H9 (cell line): ENCODE measurements at regions not wholly inside any gene's neighbourhood (a gene's known extent, or its start where the extent isn't known, plus 50 kb on each side); places are given as distances from the start of the nearest gene placed in this dataset.

Experiments
- DNase-seq: peaks from one replicate; pipeline ENCODE4 v3.0.0-alpha.2; 2017
- H2AFZ ChIP-seq: one replicate; pipeline ENCODE4 v1.6.1; 2013; ENCODE audit warnings: mild to moderate bottlenecking, low read length, control low read depth, moderate library complexity
- H2AK5ac ChIP-seq: 2 replicates; pipeline ENCODE4 v1.6.1; 2013; ENCODE audit warnings: low read length, control low read depth, mixed read lengths; ENCODE audit not compliant: insufficient read length
- H2BK120ac ChIP-seq: one replicate; pipeline ENCODE4 v1.6.1; 2013; ENCODE audit warnings: low read depth, mild to moderate bottlenecking, low read length, control low read depth, inconsistent platforms; ENCODE audit not compliant: poor library complexity, severe bottlenecking
- H2BK12ac ChIP-seq: 2 replicates; pipeline ENCODE4 v1.6.1; 2013; ENCODE audit warnings: low read length, control low read depth, mixed read lengths, low read depth; ENCODE audit not compliant: insufficient read length
- H2BK15ac ChIP-seq: 2 replicates; pipeline ENCODE4 v1.6.1; 2013; ENCODE audit warnings: low read depth, low read length, control low read depth
- H2BK20ac ChIP-seq: one replicate; pipeline ENCODE4 v1.6.1; 2013; ENCODE audit warnings: low read depth, mild to moderate bottlenecking, low read length, control low read depth, inconsistent platforms; ENCODE audit not compliant: poor library complexity, severe bottlenecking
- H2BK5ac ChIP-seq: 2 replicates; pipeline ENCODE4 v1.6.1; 2013; ENCODE audit warnings: low read length, control low read depth, mixed read lengths; ENCODE audit not compliant: insufficient read length
- H3K14ac ChIP-seq: 2 replicates; pipeline ENCODE4 v1.6.1; 2013; ENCODE audit warnings: low read length, control low read depth; ENCODE audit not compliant: insufficient read depth
- H3K18ac ChIP-seq: 2 replicates; pipeline ENCODE4 v1.6.1; 2013; ENCODE audit warnings: low read depth, mild to moderate bottlenecking, mixed read lengths, low read length, control low read depth; ENCODE audit not compliant: insufficient read length
- H3K23ac ChIP-seq: 2 replicates; pipeline ENCODE4 v1.6.1; 2013; ENCODE audit warnings: low read length, control low read depth, mixed read lengths, low read depth; ENCODE audit not compliant: insufficient read length
- H3K23me2 ChIP-seq: 2 replicates; pipeline ENCODE4 v1.6.1; 2013; ENCODE audit warnings: low read depth, mild to moderate bottlenecking, mixed read lengths, low read length, control low read depth; ENCODE audit not compliant: insufficient read length, poor library complexity, severe bottlenecking
- H3K27ac ChIP-seq: 2 replicates; pipeline ENCODE4 v1.5.1; 2013; ENCODE audit warnings: low read length, control low read depth, mixed read lengths, low read depth; ENCODE audit not compliant: insufficient read length
- H3K27me3 ChIP-seq: 2 replicates; pipeline ENCODE4 v1.6.1; 2013; ENCODE audit warnings: low read length, control low read depth, inconsistent platforms; ENCODE audit not compliant: insufficient read depth
- H3K4ac ChIP-seq: 2 replicates; pipeline ENCODE4 v1.6.1; 2013; ENCODE audit warnings: low read depth, mild to moderate bottlenecking, control low read depth, inconsistent platforms, low read length, moderate library complexity
- H3K4me1 ChIP-seq: 2 replicates; pipeline ENCODE4 v1.6.1; 2013; ENCODE audit warnings: low read length, control low read depth, inconsistent platforms; ENCODE audit not compliant: insufficient read depth
- H3K4me2 ChIP-seq: 2 replicates; pipeline ENCODE4 v1.6.1; 2013; ENCODE audit warnings: low read length, control low read depth, mixed read lengths; ENCODE audit not compliant: insufficient read length, insufficient read depth
- H3K56ac ChIP-seq: 2 replicates; pipeline ENCODE4 v1.6.1; 2013; ENCODE audit warnings: low read depth, mild to moderate bottlenecking, mixed read lengths, low read length, control low read depth; ENCODE audit not compliant: insufficient read length
- H3K79me1 ChIP-seq: 2 replicates; pipeline ENCODE4 v1.6.1; 2013; ENCODE audit warnings: low read depth, mild to moderate bottlenecking, moderate library complexity, low read length, control low read depth, inconsistent platforms; ENCODE audit not compliant: insufficient read depth, poor library complexity, severe bottlenecking
- H3K79me2 ChIP-seq: 2 replicates; pipeline ENCODE4 v1.6.1; 2013; ENCODE audit warnings: low read length, control low read depth, inconsistent platforms; ENCODE audit not compliant: insufficient read depth
- H3K9ac ChIP-seq: 2 replicates; pipeline ENCODE4 v1.6.1; 2013; ENCODE audit warnings: low read length, control low read depth, mixed read lengths; ENCODE audit not compliant: insufficient read length; ENCODE audit errors: extremely low read depth
- H3K9me3 ChIP-seq: one replicate; pipeline ENCODE4 v1.6.1; 2013; ENCODE audit warnings: low read depth, low read length, inconsistent platforms; ENCODE audit not compliant: control insufficient read depth
- H3T11ph ChIP-seq: one replicate; pipeline ENCODE4 v1.6.1; 2013; ENCODE audit warnings: mild to moderate bottlenecking, low read length, control low read depth, inconsistent platforms
- H4K20me1 ChIP-seq: one replicate; pipeline ENCODE4 v1.6.1; 2013; ENCODE audit not compliant: control insufficient read depth, insufficient read length, insufficient read depth
- H4K5ac ChIP-seq: 2 replicates; pipeline ENCODE4 v1.6.1; 2013; ENCODE audit warnings: low read depth, mild to moderate bottlenecking, mixed read lengths, low read length, control low read depth; ENCODE audit not compliant: insufficient read length
- H4K8ac ChIP-seq: replicated peaks from 2 replicates; pipeline ENCODE4 v1.6.1; 2013; ENCODE audit warnings: low read length, control low read depth, mixed read lengths, low read depth; ENCODE audit not compliant: insufficient read length
- H4K91ac ChIP-seq: 2 replicates; pipeline ENCODE4 v1.6.1; 2013; ENCODE audit warnings: low read depth, mild to moderate bottlenecking, moderate library complexity, mixed read lengths, low read length, control low read depth; ENCODE audit not compliant: insufficient read length
- H3K27ac Mint-ChIP-seq, 3 experiments: 2 replicates in 2 of 3; 3 replicates in 1 of 3; pipeline ENCODE4 v1.8.0; 2020 to 2021; ENCODE audit warnings: mixed read lengths in 3 of 3, mild to moderate bottlenecking in 1 of 3, moderate library complexity in 1 of 3
- H3K27me3 Mint-ChIP-seq: 2 replicates; pipeline ENCODE4 v1.8.0; 2021; ENCODE audit warnings: low read depth, mild to moderate bottlenecking, moderate library complexity, mixed read lengths
- H3K36me3 Mint-ChIP-seq, 3 experiments: 2 replicates in 2 of 3; 3 replicates in 1 of 3; pipeline ENCODE4 v1.8.0; 2020 to 2021; ENCODE audit warnings: low read depth in 3 of 3, mixed read lengths in 3 of 3; ENCODE audit not compliant: insufficient read depth in 1 of 3
- H3K4me1 Mint-ChIP-seq, 2 experiments: 2 replicates each; pipeline ENCODE4 v1.8.0; 2020; ENCODE audit warnings: mixed read lengths in 2 of 2
- H3K4me3 Mint-ChIP-seq, 2 experiments: 2 replicates in 1 of 2; 3 replicates in 1 of 2; pipeline ENCODE4 v1.8.0; 2020 to 2021; ENCODE audit warnings: mild to moderate bottlenecking in 2 of 2, mixed read lengths in 2 of 2, moderate library complexity in 1 of 2
- H3K9me3 Mint-ChIP-seq, 2 experiments: 2 replicates in 1 of 2; 3 replicates in 1 of 2; pipeline ENCODE4 v1.8.0; 2020; ENCODE audit warnings: mild to moderate bottlenecking in 2 of 2, mixed read lengths in 2 of 2, moderate library complexity in 1 of 2
- WGBS: extraction: QIAGEN DNeasy Blood & Tissue Kit; methylation state at CpG from one replicate; pipeline ENCODE4 v1.1.7; 2013; ENCODE audit warnings: missing lambda C conversion rate, low lambda C conversion rate, mixed read lengths; ENCODE audit not compliant: insufficient read length; ENCODE audit errors: extremely low coverage; 5-methylcytosine and 5-hydroxymethylcytosine counted together
- TF ChIP-seq, protein P1 (sequence below): fragments of 200-600 bp; sonication (generic); conservative IDR thresholded peaks from 3 replicates; pipeline ENCODE4 v1.8.0; 2021; ENCODE audit warnings: antibody characterized with exemption, mild to moderate bottlenecking

DNA sequence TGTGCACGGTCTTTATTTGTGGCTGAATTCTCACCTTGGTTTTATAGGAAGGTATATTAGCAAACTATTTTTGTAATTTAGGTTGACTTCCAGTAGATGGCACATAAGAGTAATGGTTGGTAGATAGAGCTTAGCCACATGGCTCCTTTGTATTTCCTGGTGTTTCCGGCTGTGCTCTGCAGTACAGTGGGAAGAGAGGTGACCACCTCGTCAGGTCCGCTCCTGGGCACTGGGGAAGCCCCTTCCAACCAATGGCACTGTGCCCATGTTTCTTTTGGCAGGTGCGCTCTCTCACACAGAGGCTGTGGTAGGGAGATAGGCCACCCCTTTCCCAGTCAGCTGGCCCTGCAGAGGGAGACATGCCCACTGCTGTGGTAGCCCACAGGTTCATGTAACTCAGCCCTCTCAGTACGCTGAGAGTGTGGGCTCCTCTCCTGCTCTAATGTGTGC is 74.3 kb upstream of the ATP12A start:
- Histone ChIP-seq H4K5ac (no peak overlapping the region), H2BK12ac (no peak overlapping the region), H4K20me1 (no peaks in the 10 kb centered on the region), H3K4me2 (no peak overlapping the region), H3K23ac (no peak overlapping the region), H2BK20ac (no peak overlapping the region), H2BK120ac (no peak overlapping the region), H2AFZ (no peak overlapping the region), H4K8ac (no peak overlapping the region), H3K4ac (no peak overlapping the region), H3K27ac (no peak overlapping the region), H3K9me3 (no peaks in the 10 kb centered on the region), H3K18ac (peak overlapping the region; percentile 47), H2AK5ac (no peak overlapping the region), H3K9ac (no peak overlapping the region), H4K91ac (no peak overlapping the region), H2BK15ac (no peak overlapping the region), H3K56ac (no peak overlapping the region), H2BK5ac (no peak overlapping the region), H3K79me2 (no peaks in the 10 kb centered on the region), H3K4me1 (no peaks in the 10 kb centered on the region), H3K23me2 (no peaks in the 10 kb centered on the region), H3T11ph (no peak overlapping the region), H3K14ac (peak overlapping the region; percentile 14; the same call in 1 of the 2 replicates), H3K27me3 (no peaks in the 10 kb centered on the region), H3K79me1 (no peaks in the 10 kb centered on the region)
- TF ChIP-seq, protein P1, sequence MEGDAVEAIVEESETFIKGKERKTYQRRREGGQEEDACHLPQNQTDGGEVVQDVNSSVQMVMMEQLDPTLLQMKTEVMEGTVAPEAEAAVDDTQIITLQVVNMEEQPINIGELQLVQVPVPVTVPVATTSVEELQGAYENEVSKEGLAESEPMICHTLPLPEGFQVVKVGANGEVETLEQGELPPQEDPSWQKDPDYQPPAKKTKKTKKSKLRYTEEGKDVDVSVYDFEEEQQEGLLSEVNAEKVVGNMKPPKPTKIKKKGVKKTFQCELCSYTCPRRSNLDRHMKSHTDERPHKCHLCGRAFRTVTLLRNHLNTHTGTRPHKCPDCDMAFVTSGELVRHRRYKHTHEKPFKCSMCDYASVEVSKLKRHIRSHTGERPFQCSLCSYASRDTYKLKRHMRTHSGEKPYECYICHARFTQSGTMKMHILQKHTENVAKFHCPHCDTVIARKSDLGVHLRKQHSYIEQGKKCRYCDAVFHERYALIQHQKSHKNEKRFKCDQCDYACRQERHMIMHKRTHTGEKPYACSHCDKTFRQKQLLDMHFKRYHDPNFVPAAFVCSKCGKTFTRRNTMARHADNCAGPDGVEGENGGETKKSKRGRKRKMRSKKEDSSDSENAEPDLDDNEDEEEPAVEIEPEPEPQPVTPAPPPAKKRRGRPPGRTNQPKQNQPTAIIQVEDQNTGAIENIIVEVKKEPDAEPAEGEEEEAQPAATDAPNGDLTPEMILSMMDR, result peak; percentile 60
- H3K9me3 Mint-ChIP-seq, result peaks cover 4% of the 10 kb centered on the region in 2 experiments; a peak in 4 of 5 replicates
- H3K27me3 Mint-ChIP-seq, result peaks cover 26% of the 10 kb centered on the region
- 0 out of 7 replicates have a peak overlapping the region, but pooled peaks of 1 of the 3 experiments have one; percentile 14 for H3K27ac Mint-ChIP-seq
- no peak for DNase-seq
- no CpG with 5 or more reads among the region's 6 CpGs for WGBS
- H3K36me3 Mint-ChIP-seq, result no peaks in the 10 kb centered on the region
- peaks cover 4% of the 10 kb centered on the region in 2 experiments for H3K4me1 Mint-ChIP-seq
- H3K4me3 Mint-ChIP-seq, result no peak overlapping the region
